ENCODE measurements at regions not wholly inside any gene's neighbourhood (a gene's known extent, or its start where the extent isn't known, plus 50 kb on each side); places are given as distances from the start of the nearest gene placed in this dataset.

GRCh38 chr3:104362319-104362718, 1004.4 kb upstream of the ALCAM start:
- intact Hi-C loops (cut with micrococcal nuclease; ENCODE audit: unreplicated experiment) (no loop called here), in situ Hi-C loops (cut with MboI) (no loop called here)
- H3K36me3 ChIP-seq (ENCODE audit: control insufficient read depth in 2 of 2, insufficient read depth in 2 of 2, low read length in 1 of 2), result no peaks in the 10 kb centered on the region
- no peaks in the 10 kb centered on the region for H3K79me2 ChIP-seq (ENCODE audit: control insufficient read depth, insufficient read depth, low read length)
- ChIA-PET CTCF (no interaction called here), RAD21 (ENCODE audit: unreplicated experiment) (no interaction called here), POLR2A (no interaction called here), SMC1A (ENCODE audit: uncharacterized antibody, unreplicated experiment) (no interaction called here)
- no peaks in the 10 kb centered on the region for H3K4me1 ChIP-seq (ENCODE audit: control insufficient read depth, insufficient read depth, low read length)
- H3K4me2 ChIP-seq (ENCODE audit: control insufficient read depth, insufficient read depth), result no peak overlapping the region
- no peak overlapping the region for H3K27ac ChIP-seq (ENCODE audit: control insufficient read depth, insufficient read depth)
- H3K27me3 ChIP-seq (replicated peaks in 1 of 2; ENCODE audit: control insufficient read depth in 2 of 2, insufficient read depth in 2 of 2, low read length in 1 of 2), result no peaks in the 10 kb centered on the region
- BruUV-seq (replicated peaks), result no TSS peak
- DNase-seq (ENCODE audit: low read depth, low spot score) (no peak), ATAC-seq (no peak), FAIRE-seq (no peak)
- no peak overlapping the region for H3K9ac ChIP-seq (ENCODE audit: control insufficient read depth, insufficient read depth, low read length)
- H4K20me1 ChIP-seq (ENCODE audit: control insufficient read depth, insufficient read depth), result no peaks in the 10 kb centered on the region
- 65% methylated on average over 6 of the region's 6 CpGs for WGBS (ENCODE audit: insufficient coverage, insufficient replicate concordance, low lambda C conversion rate, missing lambda C conversion rate)
- H2AFZ ChIP-seq (ENCODE audit: control insufficient read depth, low read depth, low read length), result no peak overlapping the region
- H3K4me3 ChIP-seq, result no peak overlapping the region
- TF ChIP-seq CTCF (IDR thresholded peaks at IDR 0.05 in 2 of 3, conservative IDR thresholded peaks at IDR 0.05 in 1 of 3; ENCODE audit: control insufficient read depth in 2 of 3, extremely low read depth in 1 of 3, insufficient read depth in 1 of 3, low read depth in 3 of 3, low read length in 3 of 3), result no peak
- TF ChIP-seq ESRRA (IDR thresholded peaks at IDR 0.05; ENCODE audit: low read length), result no peak
- TF ChIP-seq EZH2 (IDR thresholded peaks at IDR 0.05; ENCODE audit: borderline replicate concordance, control insufficient read depth, low read depth, low read length), result no peak
- TF ChIP-seq RCOR1 (conservative IDR thresholded peaks at IDR 0.05; ENCODE audit: low read depth, low read length), result no peak
- no peak for TF ChIP-seq NR2C1 (IDR thresholded peaks at IDR 0.05)
- no peak for TF ChIP-seq PBX3 (IDR thresholded peaks at IDR 0.05; ENCODE audit: insufficient replicate concordance, low read depth, low read length)
- TF ChIP-seq WRNIP1 (IDR thresholded peaks at IDR 0.05; ENCODE audit: borderline replicate concordance, low read depth, low read length), result no peak
- no peak for TF ChIP-seq ATF3 (IDR thresholded peaks at IDR 0.05; ENCODE audit: borderline replicate concordance, extremely low read depth, low read depth, low read length)
- no peak for TF ChIP-seq KDM1A (IDR thresholded peaks at IDR 0.05; ENCODE audit: borderline replicate concordance)
- no peaks in the 10 kb centered on the region for H3K9me3 ChIP-seq (replicated peaks; ENCODE audit: control insufficient read depth, insufficient read depth, low read length)
